Liver (tissue), 8 donors: ENCODE measurements at regions not wholly inside any gene's neighbourhood (a gene's known extent, or its start where the extent isn't known, plus 50 kb on each side); places are given as distances from the start of the nearest gene placed in this dataset.

Source experiments
- DNase-seq: peaks from one replicate; pipeline ENCODE4 v3.0.0-alpha.2; 2017; ENCODE audit warnings: low spot score
- H3K27ac ChIP-seq, 2 donors: one replicate each; pipeline ENCODE4 v1.7.0; 2013; ENCODE audit warnings: inconsistent platforms in 2 of 2, low read length in 2 of 2, control low read depth in 1 of 2, low read depth in 1 of 2, mild to moderate bottlenecking in 1 of 2
- H3K27me3 ChIP-seq, 4 donors: one replicate each; pipeline versions ENCODE4 v1.6.1 to v1.7.0; 2013; ENCODE audit warnings: low read length in 3 of 4, inconsistent platforms in 1 of 4, mild to moderate bottlenecking in 1 of 4, moderate library complexity in 1 of 4; ENCODE audit not compliant: control insufficient read depth in 4 of 4, insufficient read depth in 4 of 4
- H3K36me3 ChIP-seq, 4 donors: one replicate each; pipeline versions ENCODE4 v1.6.1 to v1.7.0; 2013; ENCODE audit warnings: low read length in 3 of 4, mild to moderate bottlenecking in 3 of 4, low read depth in 1 of 4, moderate library complexity in 1 of 4; ENCODE audit not compliant: control insufficient read depth in 4 of 4, insufficient read depth in 3 of 4
- H3K4me1 ChIP-seq, 4 donors: one replicate each; pipeline versions ENCODE4 v1.6.1 to v1.7.0; 2013; ENCODE audit warnings: low read length in 3 of 4, mild to moderate bottlenecking in 3 of 4, moderate library complexity in 1 of 4; ENCODE audit not compliant: control insufficient read depth in 4 of 4, insufficient read depth in 4 of 4
- H3K4me3 ChIP-seq, 3 donors: one replicate each; pipeline versions ENCODE4 v1.6.1 to v1.7.0; 2013; ENCODE audit warnings: low read length in 3 of 3, control low read depth in 1 of 3, low read depth in 1 of 3, mild to moderate bottlenecking in 1 of 3
- H3K9ac ChIP-seq, 2 donors: one replicate each; pipeline ENCODE4 v1.7.0; 2013; ENCODE audit warnings: low read length in 2 of 2, mild to moderate bottlenecking in 2 of 2, moderate library complexity in 2 of 2, control low read depth in 1 of 2, low read depth in 1 of 2
- H3K9me3 ChIP-seq, 4 donors: one replicate each; pipeline versions ENCODE4 v1.6.1 to v1.7.0; 2013; ENCODE audit warnings: low read length in 3 of 4; ENCODE audit not compliant: control insufficient read depth in 4 of 4
- EGR1 ChIP-seq, 2 donors: IDR thresholded peaks; 2 replicates each; pipeline ENCODE4 v1.6.1; 2016 to 2018; ENCODE audit warnings: antibody characterized with exemption in 2 of 2, low read depth in 2 of 2
- FOXA1 ChIP-seq: IDR thresholded peaks from 2 replicates; pipeline ENCODE4 v1.6.1; 2016; ENCODE audit warnings: antibody characterized with exemption
- FOXA2 ChIP-seq: IDR thresholded peaks from 2 replicates; pipeline ENCODE4 v1.6.1; 2016; ENCODE audit warnings: antibody characterized with exemption
- HNF4A ChIP-seq, 2 donors: conservative IDR thresholded peaks; 2 replicates each; pipeline ENCODE4 v1.6.1; 2016; ENCODE audit warnings: antibody characterized with exemption in 2 of 2, mild to moderate bottlenecking in 2 of 2
- JUND ChIP-seq, 2 donors: IDR thresholded peaks; 2 replicates each; pipeline ENCODE4 v1.6.1; 2016; ENCODE audit warnings: antibody characterized with exemption in 2 of 2
- NR2F2 ChIP-seq: IDR thresholded peaks from 2 replicates; pipeline ENCODE4 v1.6.1; 2016; ENCODE audit warnings: antibody characterized with exemption
- REST ChIP-seq: IDR thresholded peaks from 2 replicates; pipeline ENCODE4 v1.6.1; 2016; ENCODE audit warnings: antibody characterized with exemption, mild to moderate bottlenecking
- RXRA ChIP-seq, 2 donors: IDR thresholded peaks; 2 replicates each; pipeline ENCODE4 v1.6.1; 2017 to 2018; ENCODE audit warnings: antibody characterized with exemption in 2 of 2, mild to moderate bottlenecking in 1 of 2
- SP1 ChIP-seq: IDR thresholded peaks from 2 replicates; pipeline ENCODE4 v1.6.1; 2018; ENCODE audit warnings: antibody characterized with exemption, mild to moderate bottlenecking
- YY1 ChIP-seq: IDR thresholded peaks from 2 replicates; pipeline ENCODE4 v1.6.1; 2016; ENCODE audit warnings: antibody characterized with exemption, mild to moderate bottlenecking
- WGBS: extraction: QIAGEN DNeasy Blood & Tissue Kit; methylation state at CpG from one replicate; pipeline ENCODE4 v1.1.7; 2013; 5-methylcytosine and 5-hydroxymethylcytosine counted together
- TF ChIP-seq, protein P1 (sequence below): IDR thresholded peaks from 2 replicates; pipeline ENCODE4 v1.6.1; 2016; ENCODE audit warnings: antibody characterized with exemption
- TF ChIP-seq, protein P2 (sequence below): IDR thresholded peaks from 2 replicates; pipeline ENCODE4 v1.6.1; 2016; ENCODE audit warnings: antibody characterized with exemption
- TF ChIP-seq, protein P3 (sequence below): fragments of 150-350 bp; IDR thresholded peaks from 2 replicates; pipeline ENCODE4 v1.5.1; 2017; ENCODE audit warnings: improper control_type of control experiment, low read depth, low read length; ENCODE audit not compliant: missing input control
- donor health status: healthy.
- donor health status: healthy.
- donor health status: healthy.
- donor health status: healthy.
- donor health status: healthy.

DNA sequence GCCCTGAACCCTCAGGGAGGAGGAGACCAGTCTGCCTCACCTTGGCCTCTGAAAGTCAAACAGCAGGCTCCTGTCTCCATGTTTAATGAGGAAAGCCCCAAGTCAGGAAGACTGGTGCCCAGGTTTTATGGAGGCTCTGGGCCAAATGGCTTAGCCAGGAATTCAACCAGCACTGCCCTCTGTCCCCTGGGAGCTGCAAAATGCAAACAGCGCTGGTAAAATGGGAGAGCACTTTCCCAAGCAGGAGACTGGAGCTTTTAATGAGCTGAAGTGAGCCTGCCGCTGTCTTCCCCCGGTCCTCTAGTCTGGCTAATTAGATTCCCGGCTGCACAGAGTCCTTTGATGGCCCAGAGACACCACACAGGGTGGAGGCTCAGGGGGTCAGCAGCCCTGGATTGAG is 276.0 kb upstream of the TRIB2 start:
- TF ChIP-seq, protein P1, sequence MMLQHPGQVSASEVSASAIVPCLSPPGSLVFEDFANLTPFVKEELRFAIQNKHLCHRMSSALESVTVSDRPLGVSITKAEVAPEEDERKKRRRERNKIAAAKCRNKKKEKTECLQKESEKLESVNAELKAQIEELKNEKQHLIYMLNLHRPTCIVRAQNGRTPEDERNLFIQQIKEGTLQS, result no peak
- TF ChIP-seq RXRA (IDR thresholded peaks at IDR 0.05) (no peak), FOXA2 (no peak)
- 66% methylated on average over 4 of the region's 4 CpGs for WGBS
- H3K27me3 ChIP-seq, result no peaks in the 10 kb centered on the region
- DNase-seq, result no peak
- H3K9ac ChIP-seq, result no peak overlapping the region
- H3K4me1 ChIP-seq, result peaks cover 0 to 4% (median 1%) of the 10 kb centered on the region in 4 donors
- H3K36me3 ChIP-seq, result no peaks in the 10 kb centered on the region
- no peaks in the 10 kb centered on the region for H3K9me3 ChIP-seq
- no peak overlapping the region for H3K4me3 ChIP-seq
- no peak overlapping the region for H3K27ac ChIP-seq

GRCh38 chr2:12441750-12442475 is 274.8 kb upstream of the TRIB2 start:
- DNase-seq, result no peak
- Histone ChIP-seq H3K9ac (no peak overlapping the region), H3K36me3 (no peaks in the 10 kb centered on the region), H3K4me1 (peaks cover 0 to 4% (median 1%) of the 10 kb centered on the region in 4 donors), H3K27me3 (no peaks in the 10 kb centered on the region), H3K9me3 (no peaks in the 10 kb centered on the region), H3K4me3 (no peak overlapping the region), H3K27ac (no peak overlapping the region)
- no peak for TF ChIP-seq HNF4A (conservative IDR thresholded peaks at IDR 0.05)
- TF ChIP-seq NR2F2, result no peak
- TF ChIP-seq, protein P2, sequence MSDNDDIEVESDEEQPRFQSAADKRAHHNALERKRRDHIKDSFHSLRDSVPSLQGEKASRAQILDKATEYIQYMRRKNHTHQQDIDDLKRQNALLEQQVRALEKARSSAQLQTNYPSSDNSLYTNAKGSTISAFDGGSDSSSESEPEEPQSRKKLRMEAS, result no peak
- TF ChIP-seq SP1, result no peak
- no peak for TF ChIP-seq FOXA2
- no peak for TF ChIP-seq EGR1 (IDR thresholded peaks at IDR 0.05; ENCODE audit: low read depth in 2 of 2)
- TF ChIP-seq FOXA1, result no peak
- TF ChIP-seq YY1, result no peak
- 55% methylated on average over 7 of the region's 7 CpGs for WGBS

DNA sequence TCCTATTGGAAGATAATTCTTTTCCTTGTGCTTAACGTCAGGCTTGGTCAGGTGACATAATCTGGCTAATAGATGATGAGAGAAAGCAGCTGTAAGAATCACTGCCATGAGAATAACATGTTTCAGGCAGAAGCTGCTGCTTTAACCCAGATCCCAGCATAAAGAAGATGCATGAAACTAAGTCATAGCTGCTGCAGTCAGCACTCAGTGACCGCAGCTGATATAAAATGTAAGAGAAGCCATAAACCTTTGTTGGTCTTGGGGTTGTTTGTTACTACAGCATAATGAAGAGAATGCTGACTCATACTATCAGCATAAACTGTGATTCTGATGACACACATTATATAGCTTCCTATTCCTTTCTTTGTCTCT is 274.3 kb upstream of the TRIB2 start:
- TF ChIP-seq FOXA1, result no peak
- TF ChIP-seq YY1, result no peak
- TF ChIP-seq, protein P3, sequence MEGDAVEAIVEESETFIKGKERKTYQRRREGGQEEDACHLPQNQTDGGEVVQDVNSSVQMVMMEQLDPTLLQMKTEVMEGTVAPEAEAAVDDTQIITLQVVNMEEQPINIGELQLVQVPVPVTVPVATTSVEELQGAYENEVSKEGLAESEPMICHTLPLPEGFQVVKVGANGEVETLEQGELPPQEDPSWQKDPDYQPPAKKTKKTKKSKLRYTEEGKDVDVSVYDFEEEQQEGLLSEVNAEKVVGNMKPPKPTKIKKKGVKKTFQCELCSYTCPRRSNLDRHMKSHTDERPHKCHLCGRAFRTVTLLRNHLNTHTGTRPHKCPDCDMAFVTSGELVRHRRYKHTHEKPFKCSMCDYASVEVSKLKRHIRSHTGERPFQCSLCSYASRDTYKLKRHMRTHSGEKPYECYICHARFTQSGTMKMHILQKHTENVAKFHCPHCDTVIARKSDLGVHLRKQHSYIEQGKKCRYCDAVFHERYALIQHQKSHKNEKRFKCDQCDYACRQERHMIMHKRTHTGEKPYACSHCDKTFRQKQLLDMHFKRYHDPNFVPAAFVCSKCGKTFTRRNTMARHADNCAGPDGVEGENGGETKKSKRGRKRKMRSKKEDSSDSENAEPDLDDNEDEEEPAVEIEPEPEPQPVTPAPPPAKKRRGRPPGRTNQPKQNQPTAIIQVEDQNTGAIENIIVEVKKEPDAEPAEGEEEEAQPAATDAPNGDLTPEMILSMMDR, result no peak
- TF ChIP-seq REST, result no peak
- TF ChIP-seq, protein P2, result no peak
- TF ChIP-seq RXRA (IDR thresholded peaks at IDR 0.05), result no peak
- no peak for TF ChIP-seq JUND (IDR thresholded peaks at IDR 0.05)
- TF ChIP-seq SP1, result no peak
- H3K9ac ChIP-seq, result no peak overlapping the region
- H3K4me3 ChIP-seq, result no peak overlapping the region
- DNase-seq, result no peak
- H3K27ac ChIP-seq, result no peak overlapping the region
- H3K9me3 ChIP-seq, result no peaks in the 10 kb centered on the region
- H3K4me1 ChIP-seq, result peaks cover 0 to 4% (median 1%) of the 10 kb centered on the region in 4 donors
- no peaks in the 10 kb centered on the region for H3K27me3 ChIP-seq
- no peaks in the 10 kb centered on the region for H3K36me3 ChIP-seq
- 76% methylated on average over 2 of the region's 2 CpGs for WGBS
